Ovary (tissue), 7 donors: ENCODE measurements at regions not wholly inside any gene's neighbourhood (a gene's known extent, or its start where the extent isn't known, plus 50 kb on each side); places are given as distances from the start of the nearest gene placed in this dataset.

Experiments used
- DNase-seq, 5 donors: peaks; one replicate each; pipeline ENCODE4 v3.0.0-alpha.2; 2019 to 2020
- H3K27ac ChIP-seq, 2 donors: fragments of 200-600 bp; one replicate each; pipeline versions ENCODE4 v1.5.1 to v1.8.0; 2019 to 2022
- H3K27me3 ChIP-seq: fragments of 200-600 bp; one replicate; pipeline ENCODE4 v1.8.0; 2022
- H3K36me3 ChIP-seq: fragments of 200-600 bp; sonication (generic); one replicate; pipeline ENCODE4 v1.5.1; 2019
- H3K4me1 ChIP-seq: one replicate; pipeline ENCODE4 v1.8.1; 2013; ENCODE audit warnings: mild to moderate bottlenecking, moderate library complexity; ENCODE audit not compliant: insufficient read depth
- H3K4me3 ChIP-seq: fragments of 200-600 bp; sonication (generic); one replicate; pipeline ENCODE4 v1.5.1; 2017
- H3K9me3 ChIP-seq, 2 donors: fragments of 200-600 bp in 1 of 2; sonication (generic) in 1 of 2; one replicate each; pipeline versions ENCODE4 v1.5.1 to v1.8.1; 2013 to 2019; ENCODE audit warnings: mild to moderate bottlenecking in 1 of 2, moderate library complexity in 1 of 2
- EP300 ChIP-seq: sonication (generic); formaldehyde crosslinking; IDR thresholded peaks from one replicate; pipeline ENCODE4 v1.6.1; 2017; ENCODE audit warnings: antibody characterized with exemption
- POLR2A ChIP-seq: fragments of 450-650 bp; IDR thresholded peaks from one replicate; pipeline ENCODE4 v1.6.1; 2017; ENCODE audit warnings: antibody characterized with exemption, mild to moderate bottlenecking, moderate library complexity
- WGBS, 3 donors: extraction: QIAGEN DNeasy Blood & Tissue Kit in 1 of 3; methylation state at CpG; one replicate each; pipeline versions ENCODE4 v1.1.5 to v1.1.7; 2013 to 2017; 5-methylcytosine and 5-hydroxymethylcytosine counted together
- intact Hi-C, 4 donors: fragments of 100-400 bp; cut with DNase I; formaldehyde crosslinking; loops; one replicate each; pipeline versions ENCODE4 v1.11.0 to v1.15.1; 2022 to 2023
- TF ChIP-seq, protein P1 (sequence below), 3 donors: fragments of 450-650 bp in 2 of 3; fragments of 200-600 bp in 1 of 3; IDR thresholded peaks; one replicate each; pipeline versions ENCODE4 v1.5.1 to v1.8.0; 2016 to 2022; ENCODE audit warnings: antibody characterized with exemption in 3 of 3, mild to moderate bottlenecking in 1 of 3
- donor health status: DM: no; HTN: no; CAD: no; lungs with moderate emphysema.
- donor health status: DM: no; HTN: no; CAD: no.
- donor health status: Bipolar disorder and iron deficiency.
- donor health status: DM: no; HTN: no; CAD: no.
- donor health status: DM: yes; HTN: yes; CAD: no.

DNA sequence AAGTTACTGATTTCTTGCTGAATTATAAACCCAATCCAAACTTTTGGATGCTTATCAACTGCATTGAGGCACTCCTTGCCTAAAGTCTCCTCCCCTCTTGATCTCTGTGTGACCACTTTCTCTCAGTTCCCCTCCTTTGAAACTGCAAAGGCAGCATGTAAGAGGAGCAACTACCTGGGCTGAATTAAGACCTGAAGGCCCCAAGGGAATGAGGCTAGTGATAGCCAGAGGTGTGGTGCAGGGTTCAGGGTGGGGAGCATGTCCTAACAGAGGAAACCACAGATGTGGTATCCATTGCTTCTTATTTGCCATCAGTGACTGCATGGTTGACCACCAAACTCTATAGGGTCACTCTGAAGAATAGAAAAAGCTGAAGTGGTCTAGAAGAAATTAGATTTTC is 557.9 kb downstream of the TNS1 start:
- H3K4me1 ChIP-seq: no peaks in the 10 kb centered on the region
- no peak for TF ChIP-seq POLR2A
- no peak for TF ChIP-seq EP300
- TF ChIP-seq, protein P1, sequence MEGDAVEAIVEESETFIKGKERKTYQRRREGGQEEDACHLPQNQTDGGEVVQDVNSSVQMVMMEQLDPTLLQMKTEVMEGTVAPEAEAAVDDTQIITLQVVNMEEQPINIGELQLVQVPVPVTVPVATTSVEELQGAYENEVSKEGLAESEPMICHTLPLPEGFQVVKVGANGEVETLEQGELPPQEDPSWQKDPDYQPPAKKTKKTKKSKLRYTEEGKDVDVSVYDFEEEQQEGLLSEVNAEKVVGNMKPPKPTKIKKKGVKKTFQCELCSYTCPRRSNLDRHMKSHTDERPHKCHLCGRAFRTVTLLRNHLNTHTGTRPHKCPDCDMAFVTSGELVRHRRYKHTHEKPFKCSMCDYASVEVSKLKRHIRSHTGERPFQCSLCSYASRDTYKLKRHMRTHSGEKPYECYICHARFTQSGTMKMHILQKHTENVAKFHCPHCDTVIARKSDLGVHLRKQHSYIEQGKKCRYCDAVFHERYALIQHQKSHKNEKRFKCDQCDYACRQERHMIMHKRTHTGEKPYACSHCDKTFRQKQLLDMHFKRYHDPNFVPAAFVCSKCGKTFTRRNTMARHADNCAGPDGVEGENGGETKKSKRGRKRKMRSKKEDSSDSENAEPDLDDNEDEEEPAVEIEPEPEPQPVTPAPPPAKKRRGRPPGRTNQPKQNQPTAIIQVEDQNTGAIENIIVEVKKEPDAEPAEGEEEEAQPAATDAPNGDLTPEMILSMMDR (IDR thresholded peaks at IDR 0.05): no peak
- no peak overlapping the region for H3K4me3 ChIP-seq
- no peak for DNase-seq
- H3K36me3 ChIP-seq: no peaks in the 10 kb centered on the region
- H3K27ac ChIP-seq: no peak overlapping the region
- H3K9me3 ChIP-seq: no peaks in the 10 kb centered on the region
- intact Hi-C loops: no loop called here
- H3K27me3 ChIP-seq: no peaks in the 10 kb centered on the region

- no peaks in the 10 kb centered on the region for H3K9me3 ChIP-seq
- no peak overlapping the region for H3K4me3 ChIP-seq
- H3K4me1 ChIP-seq: no peaks in the 10 kb centered on the region
- DNase-seq: no peak
- TF ChIP-seq, protein P1 (IDR thresholded peaks at IDR 0.05): no peak
- no peak for TF ChIP-seq EP300
- TF ChIP-seq POLR2A: no peak
- intact Hi-C loops: no loop called here
- no peaks in the 10 kb centered on the region for H3K27me3 ChIP-seq
- H3K27ac ChIP-seq: no peak overlapping the region
- H3K36me3 ChIP-seq: no peaks in the 10 kb centered on the region
Measured at GRCh38 chr2:217444509-217444908, 558.3 kb downstream of the TNS1 start.

DNA sequence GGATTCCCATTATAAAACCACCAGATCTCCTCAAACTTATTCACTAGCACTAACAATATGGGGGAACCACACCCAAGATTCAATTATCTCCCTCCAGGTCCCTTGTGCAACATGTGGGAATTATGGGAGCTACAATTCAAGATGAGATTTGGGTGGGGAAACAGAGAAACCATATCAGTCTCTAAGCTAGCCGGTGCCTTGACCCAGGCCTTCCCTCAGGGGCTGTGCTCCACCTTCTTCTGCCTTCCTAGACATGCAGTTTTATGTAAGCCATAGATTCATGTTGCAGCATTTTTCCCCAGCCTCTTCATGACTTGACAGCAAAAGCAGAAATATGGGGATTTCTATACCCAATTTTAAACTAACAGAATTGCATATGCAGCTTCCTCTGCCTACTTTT is 559.2 kb downstream of the TNS1 start:
- no peaks in the 10 kb centered on the region for H3K4me1 ChIP-seq
- H3K27me3 ChIP-seq: no peaks in the 10 kb centered on the region
- intact Hi-C loops: no loop called here
- 100% methylated on average over 1 of the region's 1 CpG for WGBS, 3 donors
- no peak overlapping the region for H3K27ac ChIP-seq
- H3K9me3 ChIP-seq: no peaks in the 10 kb centered on the region
- TF ChIP-seq POLR2A: no peak
- TF ChIP-seq, protein P1 (IDR thresholded peaks at IDR 0.05): no peak
- no peak for TF ChIP-seq EP300
- H3K36me3 ChIP-seq: no peaks in the 10 kb centered on the region
- H3K4me3 ChIP-seq: no peak overlapping the region
- no peak for DNase-seq

DNA sequence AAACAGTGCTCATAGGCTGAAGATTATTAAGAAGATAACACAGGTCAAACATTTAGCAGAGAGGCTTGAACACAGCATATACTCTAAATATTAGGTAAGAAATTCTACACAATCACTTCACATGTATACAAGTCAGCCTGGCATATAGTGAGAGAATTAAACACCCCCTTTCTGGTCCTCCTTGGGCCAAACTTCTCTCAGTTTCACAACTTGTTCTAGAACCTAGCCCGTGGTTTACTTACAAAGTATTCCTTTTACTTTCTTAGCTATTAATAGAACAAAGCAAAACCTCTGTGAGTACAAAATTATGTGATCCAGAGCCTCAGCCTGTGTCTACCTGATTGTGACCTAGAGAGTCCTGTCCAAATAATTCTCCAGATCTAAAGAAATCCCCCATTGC is 562.8 kb downstream of the TNS1 start:
- Histone ChIP-seq H3K27me3 (no peaks in the 10 kb centered on the region), H3K27ac (peak overlapping the region in 1 of 2 donors; percentile 19), H3K36me3 (no peaks in the 10 kb centered on the region), H3K4me1 (peaks cover 18% of the 10 kb centered on the region), H3K4me3 (no peak overlapping the region), H3K9me3 (no peaks in the 10 kb centered on the region)
- intact Hi-C loops: no loop called here
- TF ChIP-seq POLR2A (no peak), EP300 (no peak)
- TF ChIP-seq, protein P1 (IDR thresholded peaks at IDR 0.05): no peak
- WGBS, 3 donors: 29 to 39% (median 36%) methylated on average over 1 of the region's 1 CpG
- DNase-seq: no peak

DNA sequence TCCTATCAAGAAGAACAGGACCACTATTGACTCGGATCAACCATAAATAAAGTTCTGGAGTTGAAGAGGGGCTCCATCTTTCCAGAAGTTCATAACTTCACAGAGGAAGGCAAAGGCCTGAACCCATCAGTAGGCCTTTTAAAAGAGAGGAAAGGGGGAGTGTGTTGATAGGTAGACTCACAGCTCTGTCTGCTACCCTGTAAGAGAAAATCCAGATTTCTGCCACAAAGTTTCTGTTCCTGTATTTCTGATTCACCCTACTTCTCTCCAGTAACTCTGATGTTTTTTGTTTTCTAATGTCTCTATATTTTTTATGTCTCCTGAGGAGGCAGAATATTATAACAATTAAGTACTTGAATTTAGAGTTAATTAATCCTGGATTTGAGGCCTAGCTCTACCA is 564.0 kb downstream of the TNS1 start:
- no peak for DNase-seq
- Histone ChIP-seq H3K4me3 (no peak overlapping the region), H3K9me3 (no peaks in the 10 kb centered on the region), H3K27ac (peak overlapping the region in 1 of 2 donors; percentile 58), H3K36me3 (no peaks in the 10 kb centered on the region), H3K4me1 (peaks cover 24% of the 10 kb centered on the region), H3K27me3 (no peaks in the 10 kb centered on the region)
- WGBS, 3 donors: 91 to 100% (median 96%) methylated on average over 1 of the region's 1 CpG
- intact Hi-C loops: no loop called here
- TF ChIP-seq EP300: no peak
- TF ChIP-seq POLR2A: no peak
- TF ChIP-seq, protein P1 (IDR thresholded peaks at IDR 0.05): no peak
